ENCODE measurements at regions not wholly inside any gene's neighbourhood (a gene's known extent, or its start where the extent isn't known, plus 50 kb on each side); places are given as distances from the start of the nearest gene placed in this dataset.
"Not testable (repeated sequence)": the region's sequence is repeated elsewhere in the genome, so short reads cannot be mapped to it uniquely, and the experiment has no call there.

DNA sequence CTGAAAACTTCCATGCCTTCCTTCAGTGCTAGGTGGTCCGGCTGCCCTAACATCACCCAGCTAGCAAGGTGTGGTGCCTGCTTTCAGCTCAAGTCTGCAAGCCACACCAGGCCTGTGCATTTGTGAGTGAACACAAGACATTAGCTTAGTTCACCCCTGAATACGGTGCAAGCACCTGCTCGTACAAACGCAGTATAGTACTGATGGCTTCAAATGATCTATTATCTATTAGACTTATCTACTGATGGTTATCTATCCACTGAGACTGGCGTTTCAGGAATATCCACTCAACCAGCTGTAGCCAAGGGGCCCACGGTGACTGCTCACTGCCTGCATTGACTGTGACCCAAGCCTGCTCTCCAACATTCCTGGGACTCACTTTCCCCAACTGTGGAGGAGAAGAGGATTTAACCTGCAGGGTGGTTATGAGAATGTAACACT, 155.9 kb downstream of the SHOX start:
- no peak for DNase-seq

DNA sequence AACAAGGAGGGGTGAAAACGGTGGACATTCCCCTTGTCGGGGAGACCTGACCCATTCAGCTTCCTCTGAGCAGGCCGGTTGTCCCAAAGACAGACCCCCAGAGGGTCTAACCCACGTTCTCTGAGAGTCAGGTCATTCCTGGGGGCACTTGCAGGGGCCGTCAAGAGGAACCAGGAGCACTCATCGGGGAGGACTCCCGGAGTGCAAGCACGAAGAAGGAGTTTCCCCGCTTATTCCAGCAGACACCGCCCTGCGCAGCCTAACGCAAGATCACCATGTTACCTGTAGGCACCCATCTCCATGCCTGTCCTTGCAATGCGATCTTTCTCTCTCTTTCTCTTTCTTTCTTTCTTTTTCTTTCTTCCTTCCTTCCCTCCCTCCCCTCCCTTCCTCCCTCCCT, 154.2 kb downstream of the SHOX start:
- DNase-seq = no peak

DNA sequence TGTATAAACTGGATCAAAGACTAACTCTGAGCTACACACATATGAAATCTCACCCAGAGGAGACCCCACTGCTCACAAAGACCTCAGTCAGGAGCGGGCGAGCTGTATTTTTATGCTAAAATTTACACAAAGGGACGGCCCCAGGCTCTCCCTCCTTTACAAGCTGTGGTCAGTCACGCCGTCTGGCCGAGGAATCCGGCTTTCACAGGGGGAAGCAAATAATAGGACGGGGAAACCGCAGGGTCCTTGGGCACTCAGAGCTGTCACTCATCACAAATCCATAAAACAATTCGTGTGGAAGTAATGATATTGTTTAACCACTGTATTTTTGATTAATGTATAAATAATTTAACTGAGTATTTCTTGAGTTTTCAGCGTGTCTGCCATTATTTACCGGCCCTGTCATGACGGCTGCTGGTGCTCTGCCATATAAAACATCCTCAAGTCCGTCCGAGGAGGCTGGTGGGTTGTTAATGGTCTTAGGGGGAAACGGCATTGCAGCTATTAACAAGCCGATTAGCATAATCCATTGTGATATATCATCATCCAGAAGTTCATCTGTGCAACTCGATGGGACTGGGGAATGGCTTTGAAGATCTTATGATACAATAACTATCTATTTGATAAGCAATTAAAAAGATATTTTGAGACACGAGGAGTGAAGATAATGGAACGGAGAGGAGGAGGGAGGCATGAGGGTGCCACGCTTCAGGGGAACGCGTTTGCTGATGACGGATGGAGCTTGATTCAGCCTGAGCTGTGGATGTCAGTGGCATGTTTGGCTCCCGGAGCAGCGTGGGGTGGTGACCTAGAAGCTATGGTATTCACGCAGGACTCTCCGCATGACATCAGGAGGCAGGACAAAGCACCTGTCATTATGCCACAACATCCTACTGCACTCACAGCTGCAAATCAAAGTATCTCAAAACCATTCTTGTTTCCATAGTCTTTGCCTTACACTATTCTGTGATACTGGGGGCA, 150.9 kb downstream of the SHOX start:
- DNase-seq = no peak

DNA sequence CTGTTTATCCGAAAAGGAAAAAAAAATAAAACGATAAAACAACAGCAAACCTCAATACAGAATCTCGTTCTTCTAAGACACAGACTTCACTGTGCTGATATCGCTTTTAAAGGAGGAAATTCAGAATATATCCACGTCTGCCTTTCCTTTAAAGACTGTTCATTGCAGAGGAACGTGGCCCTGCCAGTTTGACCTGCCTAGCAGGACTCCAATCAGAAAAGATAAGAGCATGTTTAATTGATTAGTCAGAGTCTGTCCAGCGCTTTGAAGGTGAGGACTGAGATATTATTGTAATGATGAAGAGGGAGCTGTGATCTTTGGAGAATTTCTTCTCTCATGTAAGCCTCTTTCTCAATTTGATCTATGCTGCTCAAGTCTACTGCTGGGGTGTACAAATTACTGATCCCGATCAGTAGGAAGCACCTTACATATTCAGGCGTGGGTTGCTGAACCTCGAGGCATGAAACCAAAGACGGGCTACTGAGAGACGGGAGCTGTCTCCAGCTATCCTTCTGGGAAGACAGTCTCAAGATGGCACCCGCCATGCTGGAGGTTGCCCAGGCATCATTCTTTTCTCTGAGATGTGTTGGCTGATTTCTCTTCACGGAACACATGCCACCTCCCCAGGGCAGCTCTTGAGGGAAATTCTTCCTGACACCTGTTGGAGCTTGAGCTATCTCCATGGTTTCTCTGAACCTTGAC, 146.1 kb downstream of the SHOX start:
- no peak for DNase-seq

DNA sequence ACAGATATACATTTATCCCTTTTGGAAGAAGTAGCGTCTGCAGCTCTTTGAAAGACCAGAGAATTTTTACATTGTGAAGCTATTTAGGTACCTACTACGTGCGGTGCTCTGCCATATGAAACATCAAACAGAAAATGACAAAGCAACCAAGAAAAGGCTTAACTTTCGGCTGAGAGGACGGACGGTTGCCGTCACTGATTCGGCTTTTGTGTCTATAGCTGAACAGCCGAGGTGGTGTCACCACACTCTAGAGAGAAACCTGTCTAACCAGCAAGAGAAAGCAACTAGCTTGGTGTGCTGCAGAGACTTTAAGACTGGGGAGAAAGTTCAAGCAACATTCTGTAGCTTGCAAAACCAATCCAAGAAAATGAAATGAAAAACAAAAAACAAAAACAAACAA, 145.5 kb downstream of the SHOX start:
- DNase-seq = no peak

DNA sequence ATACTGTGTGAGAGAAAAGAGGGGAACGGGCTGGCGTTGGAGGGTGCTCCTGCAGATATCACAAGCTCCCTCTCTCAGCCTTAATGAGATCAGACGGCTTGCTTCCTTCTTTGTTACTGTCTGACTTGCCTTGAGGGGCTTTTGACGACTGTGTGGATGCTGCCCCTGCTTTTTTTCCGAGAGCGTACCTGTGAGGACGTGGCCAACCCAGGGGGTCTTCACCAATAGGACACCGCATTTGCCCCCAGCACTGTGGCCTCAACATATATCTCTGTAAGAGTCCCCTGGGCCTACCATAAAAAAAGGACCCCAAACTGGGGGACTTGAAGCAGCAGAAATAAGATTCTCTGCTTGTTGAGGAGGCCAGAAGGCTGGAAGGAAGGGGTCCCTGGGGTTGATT, 143.9 kb downstream of the SHOX start:
- DNase-seq = no peak

DNA sequence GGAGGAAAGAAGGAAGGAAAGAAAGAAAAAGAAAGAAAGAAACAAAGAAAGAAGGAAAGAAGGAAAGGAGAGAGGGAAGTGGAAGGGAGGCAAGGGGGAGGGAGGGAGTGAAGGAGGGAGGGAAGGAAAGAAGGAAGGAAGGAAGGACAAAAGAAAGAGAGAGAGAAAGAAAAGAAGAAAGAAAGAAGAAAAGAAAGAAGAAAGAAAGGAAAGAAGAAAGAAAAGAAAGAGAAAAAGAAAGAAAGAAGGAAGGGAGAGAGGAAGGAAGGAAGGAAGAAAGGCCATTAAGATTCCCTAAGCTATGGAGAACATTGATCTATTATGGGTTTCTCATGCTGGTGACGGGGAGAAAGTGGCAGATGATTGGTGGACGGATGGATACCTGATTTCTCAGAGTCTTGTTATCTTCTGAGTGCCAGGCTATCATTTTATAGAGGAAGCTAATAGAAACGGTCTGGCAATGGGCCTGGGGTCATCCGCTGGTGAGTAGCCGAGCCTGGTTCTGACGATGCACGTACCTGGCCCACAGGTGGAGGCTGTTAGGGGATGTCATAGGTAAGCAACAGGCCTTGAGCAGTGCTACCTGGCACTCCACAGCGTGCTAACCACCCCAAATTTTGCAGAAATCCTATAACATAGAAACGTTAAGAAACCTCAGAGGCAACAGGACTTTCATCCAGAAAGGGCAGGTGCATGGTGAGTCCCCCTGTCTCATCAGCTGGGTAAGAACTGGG, 142.9 kb downstream of the SHOX start:
- no peak for DNase-seq

DNA sequence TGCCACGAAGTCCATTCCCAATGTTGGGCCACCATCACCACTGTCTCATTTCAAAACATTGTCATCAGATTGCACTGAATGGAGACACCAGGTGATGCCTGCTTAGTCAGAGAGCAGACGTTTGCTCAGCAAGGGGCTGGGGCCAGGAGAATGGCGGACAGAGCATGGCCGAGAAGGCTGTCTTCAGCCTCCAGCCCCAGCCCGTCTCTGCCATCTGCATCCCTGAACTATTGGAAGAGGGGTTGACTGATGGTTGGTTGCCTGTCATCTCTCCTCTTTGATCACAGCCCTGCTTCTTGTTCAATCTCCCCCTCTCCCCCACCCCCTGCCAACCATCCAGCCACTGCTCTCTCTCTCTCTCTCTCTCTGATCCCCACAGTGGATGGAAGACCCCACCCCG, 140.9 kb downstream of the SHOX start:
- DNase-seq = no peak

DNA sequence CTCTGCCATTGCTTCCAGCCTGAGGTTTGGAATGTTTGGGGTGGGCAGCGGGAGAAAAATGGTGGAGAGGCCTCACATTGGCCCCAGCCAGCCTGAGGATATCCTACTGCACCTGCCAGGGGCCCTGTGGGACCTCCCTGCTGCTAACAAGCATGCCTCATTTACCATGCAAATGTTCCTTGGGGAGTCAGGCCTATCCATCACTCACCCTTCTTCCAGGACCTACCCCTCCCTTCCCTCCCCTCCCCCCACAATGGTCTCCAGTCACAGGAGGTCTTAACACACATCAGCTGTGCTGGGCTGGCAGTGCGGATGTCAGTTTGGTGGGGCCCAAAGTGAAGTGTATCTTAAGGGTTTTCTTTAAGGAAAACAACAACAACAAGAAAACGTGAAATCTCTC, 139.2 kb downstream of the SHOX start:
- DNase-seq = no peak

DNA sequence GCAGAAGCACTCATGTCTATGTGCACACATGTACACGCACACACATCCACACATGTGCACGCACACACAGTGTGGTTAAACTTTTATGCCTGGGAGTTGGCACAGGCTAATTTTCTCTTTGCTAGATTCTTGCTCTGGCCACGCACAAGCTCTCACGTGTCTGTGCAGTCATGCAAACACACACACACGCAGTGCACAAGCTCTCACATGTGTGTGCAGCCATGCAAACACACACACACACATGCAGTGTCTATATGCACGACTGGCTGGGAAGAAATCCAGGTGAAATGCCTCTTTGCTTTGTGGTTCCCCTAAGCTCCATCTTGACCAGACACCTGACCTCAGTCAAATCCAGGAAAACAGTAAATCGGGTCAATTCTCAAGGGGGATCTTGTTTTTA, 138.0 kb downstream of the SHOX start:
- DNase-seq = no peak

DNA sequence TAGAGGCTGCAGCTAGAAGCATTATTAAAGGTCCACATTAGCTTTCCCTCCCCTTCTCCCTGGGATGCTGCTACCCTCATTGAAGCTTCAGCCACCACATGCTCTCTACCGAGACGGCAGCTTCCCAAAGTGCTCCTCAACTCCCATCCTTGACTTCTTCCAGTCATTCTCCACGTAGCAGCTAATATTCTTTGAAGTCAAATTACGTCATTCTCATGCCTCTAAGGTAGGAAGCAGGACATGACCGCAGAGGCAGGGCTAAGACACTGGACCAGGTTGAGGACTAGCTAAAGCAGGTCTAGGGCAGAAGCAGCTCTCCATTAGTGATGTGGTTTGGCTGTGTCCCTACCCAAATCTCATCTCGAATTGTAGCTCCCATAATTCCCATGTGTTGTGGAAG, 128.3 kb downstream of the SHOX start:
- DNase-seq = no peak

DNA sequence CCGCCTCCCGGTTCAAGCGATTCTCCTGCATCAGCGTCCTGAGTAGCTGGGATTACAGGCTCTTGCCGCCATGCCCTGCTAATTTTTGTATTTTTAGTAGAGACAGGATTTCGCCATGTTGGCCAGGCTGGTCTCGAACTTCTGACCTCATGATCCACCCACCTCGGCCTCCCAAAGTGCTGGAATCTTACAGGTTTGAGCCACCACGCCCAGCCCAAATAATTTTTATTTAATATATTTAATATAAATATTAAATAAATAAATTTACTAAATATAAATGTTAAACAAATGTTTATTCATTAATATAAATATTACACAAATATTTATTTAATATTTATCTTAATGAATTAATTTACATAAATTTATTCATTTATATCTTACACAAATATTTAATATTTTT, 120.2 kb downstream of the SHOX start:
- DNase-seq = no peak

DNA sequence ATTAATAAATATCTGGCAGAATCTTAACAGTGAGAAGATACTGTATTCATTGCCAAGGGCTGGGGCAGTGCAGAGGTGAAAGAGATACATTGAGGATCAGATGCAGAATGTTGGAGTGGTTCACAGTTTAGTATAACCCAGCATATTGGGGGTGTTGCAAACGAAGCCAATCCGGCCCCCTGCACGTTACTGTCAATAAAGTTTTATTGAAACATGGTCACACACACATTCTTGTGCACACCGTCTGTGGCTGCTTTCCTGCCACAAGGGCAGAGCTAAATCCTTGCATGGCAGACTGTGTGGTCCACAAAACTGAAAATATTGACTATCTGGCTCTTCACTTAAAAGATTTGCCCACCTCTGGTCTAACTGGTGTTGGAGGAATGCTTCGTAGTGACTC, 119.7 kb downstream of the SHOX start:
- DNase-seq = no peak

DNA sequence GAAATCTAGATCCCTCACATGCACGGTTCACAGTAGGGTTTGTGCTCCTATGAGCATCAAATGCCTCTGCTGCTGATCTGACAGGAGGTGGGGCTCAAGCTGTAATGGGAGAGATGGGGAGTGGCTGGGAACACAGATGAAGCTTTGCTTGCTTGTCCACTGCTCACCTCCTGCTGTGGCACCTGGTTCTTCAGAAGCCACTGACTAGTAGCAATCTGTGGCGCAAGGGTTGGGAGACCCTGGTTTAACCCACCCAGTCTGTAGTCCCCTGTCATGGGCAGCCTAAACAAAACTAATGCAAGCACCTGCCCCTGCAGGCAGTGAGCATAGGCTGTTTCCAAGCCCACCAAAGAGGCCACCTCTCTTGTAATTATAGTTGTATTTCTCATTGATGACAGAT, 116.6 kb downstream of the SHOX start:
- DNase-seq = no peak

DNA sequence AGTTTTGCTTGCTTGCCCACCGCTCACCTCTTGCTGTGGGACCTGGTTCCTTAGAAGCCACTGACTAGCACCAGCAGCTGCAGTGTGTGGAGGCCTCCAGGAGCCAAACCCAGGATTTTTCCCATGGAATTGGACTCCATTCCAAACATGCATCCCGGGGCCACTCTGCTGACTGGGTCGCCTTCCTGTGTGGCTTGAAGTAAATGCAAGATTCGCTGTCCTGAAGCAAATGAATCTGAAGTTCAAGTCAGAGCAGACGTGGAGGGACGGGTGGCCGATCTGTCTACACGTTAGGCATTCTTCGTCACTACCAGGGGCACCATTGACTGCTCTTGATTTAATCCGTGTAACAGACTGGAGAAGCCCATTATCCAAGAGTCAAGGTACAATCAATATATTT, 109.0 kb downstream of the SHOX start:
- no peak for DNase-seq

DNA sequence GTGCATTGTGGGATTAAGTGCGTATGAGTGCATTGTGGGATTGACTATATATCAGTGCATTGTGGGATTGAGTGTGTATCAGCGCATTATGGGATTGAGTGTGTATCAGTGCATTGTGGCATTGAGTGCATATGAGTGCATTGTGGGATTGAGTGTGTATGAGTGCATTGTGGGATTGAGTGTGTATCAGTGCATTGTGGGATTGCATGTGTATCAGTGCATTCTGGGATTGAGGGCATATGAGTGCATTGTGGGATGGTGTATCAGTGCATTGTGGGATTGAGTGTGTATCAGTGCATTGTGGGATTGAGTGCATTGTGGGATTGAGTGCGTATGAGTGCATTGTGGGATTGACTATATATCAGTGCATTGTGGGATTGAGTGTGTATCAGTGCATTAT, 106.4 kb downstream of the SHOX start:
- DNase-seq = not testable (repeated sequence)

DNA sequence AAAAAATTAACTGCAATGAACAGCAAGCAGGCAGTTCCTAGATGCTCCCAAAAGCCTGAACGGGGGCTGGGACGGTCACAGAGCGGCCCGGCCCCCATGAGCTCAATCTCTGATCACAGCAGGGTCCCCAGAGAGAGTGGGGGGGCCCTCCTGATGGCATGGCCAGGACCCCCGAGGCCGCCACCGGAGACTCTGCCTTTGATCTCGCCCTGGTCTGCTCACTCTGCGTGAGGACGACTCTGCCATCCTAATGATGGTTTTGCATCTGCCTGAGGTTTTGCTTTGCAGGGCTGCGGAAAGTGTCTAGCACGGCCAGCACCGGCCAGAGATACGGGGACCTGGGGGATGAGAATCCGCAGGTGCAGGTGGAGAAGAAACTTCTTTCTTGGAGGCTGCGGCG, 103.8 kb downstream of the SHOX start:
- DNase-seq = no peak

DNA sequence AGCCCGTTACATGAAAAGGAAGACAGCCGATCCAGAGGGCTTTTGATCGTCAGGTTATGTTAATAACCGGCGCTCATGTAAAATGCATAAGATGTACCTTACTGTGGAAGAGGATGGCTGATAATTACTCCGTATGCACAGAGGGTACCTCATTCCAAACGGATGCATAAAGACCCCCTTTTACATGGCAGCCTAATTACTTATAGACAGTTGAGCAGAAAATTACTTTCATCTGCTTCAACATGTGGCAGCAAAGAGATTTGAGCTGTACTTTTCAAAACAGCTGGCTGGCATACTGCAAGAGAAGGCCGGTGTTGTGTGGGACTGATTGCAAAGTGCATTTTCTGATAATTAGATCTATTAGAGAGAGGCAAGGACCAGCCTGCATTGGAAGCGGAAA, 103.4 kb downstream of the SHOX start:
- no peak for DNase-seq

DNA sequence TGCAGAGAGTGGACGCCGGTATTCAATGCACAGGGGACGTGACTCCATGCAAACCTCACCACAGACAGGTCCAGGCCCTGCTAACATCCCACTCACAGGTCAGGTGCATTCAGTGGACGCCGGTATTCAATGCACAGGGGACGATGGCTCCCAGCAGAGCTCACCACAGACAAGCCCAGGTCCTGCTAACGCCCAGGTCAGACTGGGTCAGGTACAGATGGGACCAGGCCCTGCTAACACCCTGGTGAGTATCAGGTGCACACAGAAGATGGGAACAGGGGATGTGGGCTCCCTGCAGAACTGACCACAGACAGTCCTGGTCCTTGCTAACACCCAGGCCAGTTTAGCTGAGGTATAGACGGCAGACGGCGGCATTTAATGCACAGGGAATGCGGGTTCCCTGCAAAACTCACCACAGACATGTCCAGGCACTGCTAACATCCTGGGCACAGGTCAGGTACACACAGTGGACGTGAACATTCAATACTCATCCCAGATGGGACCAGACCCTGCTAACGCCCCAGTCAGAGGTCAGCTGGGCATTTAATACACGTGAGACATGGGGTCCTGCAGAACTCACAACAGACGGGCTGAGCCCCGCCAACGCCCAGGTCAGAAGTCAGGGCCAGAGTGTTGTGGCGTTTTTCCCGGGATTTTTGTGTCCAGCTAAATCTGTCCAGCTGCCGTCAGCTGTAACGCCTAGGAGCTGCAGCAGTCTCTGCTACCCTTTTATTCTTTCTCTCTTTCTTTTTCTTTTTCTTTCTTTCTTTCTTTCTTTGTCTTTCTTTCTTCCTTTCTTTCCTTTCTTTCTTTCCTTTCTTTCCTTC, 99.2 kb downstream of the SHOX start:
- DNase-seq = no peak

DNA sequence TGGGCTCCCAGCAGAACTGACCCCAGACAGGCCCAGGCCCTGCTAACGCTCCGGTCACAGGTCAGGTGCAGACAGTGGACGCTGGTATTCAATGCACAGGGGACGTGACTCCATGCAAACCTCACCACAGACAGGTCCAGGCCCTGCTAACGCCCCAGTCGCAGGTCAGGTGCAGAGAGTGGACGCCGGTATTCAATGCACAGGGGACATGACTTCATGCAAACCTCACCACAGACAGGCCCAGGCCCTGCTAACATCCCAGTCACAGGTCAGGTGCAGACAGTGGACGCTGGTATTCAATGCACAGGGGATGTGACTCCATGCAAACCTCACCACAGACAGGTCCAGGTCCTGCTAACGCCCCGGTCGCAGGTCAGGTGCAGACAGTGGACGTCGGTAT, 98.5 kb downstream of the SHOX start:
- DNase-seq = not testable (repeated sequence)

DNA sequence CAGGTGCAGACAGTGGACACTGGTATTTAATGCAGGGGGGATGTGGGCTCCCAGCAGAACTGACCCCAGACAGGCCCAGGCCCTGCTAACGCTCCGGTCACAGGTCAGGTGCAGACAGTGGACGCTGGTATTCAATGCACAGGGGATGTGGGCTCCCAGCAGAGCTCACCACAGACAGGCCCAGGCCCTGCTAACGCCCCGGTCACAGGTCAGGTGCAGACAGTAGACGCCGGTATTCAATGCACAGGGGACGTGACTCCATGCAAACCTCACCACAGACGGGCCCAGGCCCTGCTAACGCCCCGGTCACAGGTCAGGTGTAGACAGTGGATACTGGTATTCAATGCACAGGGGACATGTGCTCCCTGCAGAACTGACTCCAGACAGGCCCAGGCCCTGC, 98.0 kb downstream of the SHOX start:
- not testable (repeated sequence) for DNase-seq

DNA sequence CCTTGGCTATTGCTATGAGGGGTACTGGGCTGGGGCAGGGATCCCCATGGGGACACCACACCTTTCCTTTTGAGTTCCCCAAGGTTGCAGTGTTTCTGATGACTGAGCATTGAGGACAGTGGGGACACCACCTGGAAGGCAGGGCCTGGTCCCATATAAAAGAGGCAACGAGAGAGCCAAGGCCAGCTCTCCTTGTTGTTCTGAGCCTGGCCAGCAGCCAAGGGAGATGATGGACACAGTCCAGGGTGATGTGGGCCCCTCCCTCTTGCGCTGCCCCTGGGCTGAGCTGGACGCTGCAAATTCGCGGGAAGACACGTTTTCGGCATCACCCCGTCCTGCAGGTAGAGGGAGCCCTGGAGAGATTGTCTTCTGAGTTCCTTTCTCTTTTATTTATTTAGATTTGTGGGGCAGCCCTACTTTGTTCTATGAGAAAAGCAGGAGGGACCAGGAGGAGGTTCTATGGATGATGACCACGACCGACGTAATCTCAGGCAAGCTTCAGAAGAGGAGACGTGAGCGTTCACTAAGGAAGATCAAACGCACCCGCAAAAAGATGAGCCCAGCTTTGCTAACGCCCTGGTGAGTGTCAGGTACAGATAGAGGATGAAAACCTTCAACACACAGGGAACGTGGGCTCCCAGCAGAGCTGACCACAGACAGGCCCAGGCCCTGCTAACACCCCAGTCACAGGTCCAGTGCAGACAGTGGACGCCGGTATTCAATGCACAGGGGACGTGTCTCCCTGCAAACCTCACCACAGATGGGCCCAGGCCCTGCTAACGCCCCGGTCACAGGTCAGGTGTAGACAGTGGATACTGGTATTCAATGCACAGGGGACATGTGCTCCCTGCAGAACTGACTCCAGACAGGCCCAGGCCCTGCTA, 97.4 kb downstream of the SHOX start:
- no peak for DNase-seq

All from NCI-H510A (cell line).